ENCODE measurements at regions not wholly inside any gene's neighbourhood (a gene's known extent, or its start where the extent isn't known, plus 50 kb on each side); places are given as distances from the start of the nearest gene placed in this dataset.

DNA sequence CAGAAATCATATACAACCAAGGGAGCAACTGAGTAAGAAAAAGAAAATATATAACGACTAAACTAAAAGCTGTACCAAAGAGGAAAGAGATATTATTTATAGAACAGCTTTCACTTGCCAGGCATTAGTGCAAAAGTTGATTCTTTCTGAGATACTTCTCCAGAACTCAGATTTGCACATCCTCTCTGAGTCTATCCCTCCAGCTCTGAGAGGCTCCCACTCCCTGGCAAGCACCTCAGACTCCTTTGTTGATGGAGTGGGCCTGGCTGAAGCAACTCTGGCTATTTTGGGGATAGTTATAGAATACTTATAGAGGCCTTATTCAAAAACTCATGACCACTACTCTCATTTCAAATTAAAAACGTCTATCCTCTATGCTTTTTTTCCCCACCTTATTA lies 501.6 kb upstream of the TNP1 start:
- H3K27ac ChIP-seq: no peak overlapping the region
- H3K27me3 ChIP-seq: no peaks in the 10 kb centered on the region
- no peaks in the 10 kb centered on the region for H3K36me3 ChIP-seq
- no peaks in the 10 kb centered on the region for H3K4me1 ChIP-seq
- 47% methylated on average over 2 of the region's 2 CpGs for WGBS (ENCODE audit: insufficient coverage, low coverage, low lambda C conversion rate, missing lambda C conversion rate)
- intact Hi-C loops (cut with DNase I): no loop called here
- no peak for ATAC-seq
- no peak for DNase-seq
- no peak overlapping the region for H3K4me3 ChIP-seq
- TF ChIP-seq, protein P1, sequence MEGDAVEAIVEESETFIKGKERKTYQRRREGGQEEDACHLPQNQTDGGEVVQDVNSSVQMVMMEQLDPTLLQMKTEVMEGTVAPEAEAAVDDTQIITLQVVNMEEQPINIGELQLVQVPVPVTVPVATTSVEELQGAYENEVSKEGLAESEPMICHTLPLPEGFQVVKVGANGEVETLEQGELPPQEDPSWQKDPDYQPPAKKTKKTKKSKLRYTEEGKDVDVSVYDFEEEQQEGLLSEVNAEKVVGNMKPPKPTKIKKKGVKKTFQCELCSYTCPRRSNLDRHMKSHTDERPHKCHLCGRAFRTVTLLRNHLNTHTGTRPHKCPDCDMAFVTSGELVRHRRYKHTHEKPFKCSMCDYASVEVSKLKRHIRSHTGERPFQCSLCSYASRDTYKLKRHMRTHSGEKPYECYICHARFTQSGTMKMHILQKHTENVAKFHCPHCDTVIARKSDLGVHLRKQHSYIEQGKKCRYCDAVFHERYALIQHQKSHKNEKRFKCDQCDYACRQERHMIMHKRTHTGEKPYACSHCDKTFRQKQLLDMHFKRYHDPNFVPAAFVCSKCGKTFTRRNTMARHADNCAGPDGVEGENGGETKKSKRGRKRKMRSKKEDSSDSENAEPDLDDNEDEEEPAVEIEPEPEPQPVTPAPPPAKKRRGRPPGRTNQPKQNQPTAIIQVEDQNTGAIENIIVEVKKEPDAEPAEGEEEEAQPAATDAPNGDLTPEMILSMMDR (IDR thresholded peaks at IDR 0.05): no peak
- TF ChIP-seq POLR2A (IDR thresholded peaks at IDR 0.05): no peak
- no peaks in the 10 kb centered on the region for H3K9me3 ChIP-seq

DNA sequence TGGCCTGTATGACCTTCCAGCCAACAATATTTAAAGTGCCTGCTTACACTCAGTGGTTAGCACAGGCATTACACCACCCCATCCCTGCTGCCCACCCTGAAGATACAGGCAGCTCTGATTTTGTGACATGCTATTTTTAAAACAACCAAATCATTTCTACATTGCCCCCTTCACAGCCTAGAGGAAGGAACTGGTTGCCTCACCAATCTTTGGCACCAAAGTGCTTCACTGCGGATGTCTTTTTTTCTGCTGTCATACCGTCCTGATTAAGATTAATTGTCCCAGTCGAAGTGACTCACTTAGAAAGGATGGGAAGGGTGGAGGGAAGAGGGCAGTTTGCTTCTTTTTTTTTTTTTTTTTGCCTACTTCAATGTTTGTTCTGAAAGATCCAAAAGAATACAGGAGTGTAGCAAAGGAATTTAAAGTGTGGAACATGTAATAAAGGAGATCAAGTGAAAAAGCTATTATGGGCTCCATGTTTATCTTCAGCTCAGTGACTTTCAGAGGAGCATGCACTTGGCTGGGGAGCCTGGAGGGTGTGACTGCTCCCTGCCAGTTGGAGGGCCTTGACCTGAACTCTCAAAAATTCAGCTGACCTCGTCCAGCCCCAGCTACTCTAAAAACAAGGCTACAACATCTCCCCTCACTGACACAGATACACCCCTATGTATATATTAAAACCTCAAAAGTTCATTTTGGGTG lies 501.1 kb upstream of the TNP1 start:
- Histone ChIP-seq H3K27ac (no peak overlapping the region), H3K9me3 (no peaks in the 10 kb centered on the region), H3K4me3 (no peak overlapping the region), H3K27me3 (no peaks in the 10 kb centered on the region), H3K4me1 (no peaks in the 10 kb centered on the region), H3K36me3 (no peaks in the 10 kb centered on the region)
- ATAC-seq: peak in 1 of 4 donors; percentile 30
- 15% methylated on average over 4 of the region's 4 CpGs for WGBS (ENCODE audit: insufficient coverage, low coverage, low lambda C conversion rate, missing lambda C conversion rate)
- intact Hi-C loops (cut with DNase I): no loop called here
- DNase-seq: no peak
- no peak for TF ChIP-seq POLR2A (IDR thresholded peaks at IDR 0.05)
- TF ChIP-seq, protein P1 (IDR thresholded peaks at IDR 0.05): no peak

DNA sequence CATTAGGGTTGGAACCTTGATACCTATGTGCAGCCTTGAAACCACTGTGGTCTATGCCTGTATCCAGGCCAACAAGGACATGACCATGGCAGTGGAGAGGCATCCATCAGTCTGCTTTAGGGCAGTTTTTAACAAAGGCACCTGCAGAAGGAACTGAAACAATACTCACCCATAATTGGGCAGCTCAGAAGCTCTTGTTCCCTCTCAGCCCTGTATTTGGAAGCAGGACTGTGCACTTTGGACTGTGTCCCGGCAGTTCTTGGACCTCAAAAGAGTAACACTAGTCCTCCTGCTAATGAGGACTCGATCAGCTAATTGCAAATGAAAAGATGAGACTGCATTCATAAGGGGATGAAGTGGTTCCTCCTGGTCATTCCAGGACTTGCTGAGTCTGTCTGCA lies 500.2 kb upstream of the TNP1 start:
- TF ChIP-seq, protein P1 (IDR thresholded peaks at IDR 0.05): no peak
- no peak for TF ChIP-seq POLR2A (IDR thresholded peaks at IDR 0.05)
- H3K27me3 ChIP-seq: no peaks in the 10 kb centered on the region
- no peaks in the 10 kb centered on the region for H3K4me1 ChIP-seq
- no peak overlapping the region for H3K4me3 ChIP-seq
- no peak overlapping the region for H3K27ac ChIP-seq
- ATAC-seq (no peak), DNase-seq (no peak)
- WGBS (ENCODE audit: insufficient coverage, low coverage, low lambda C conversion rate, missing lambda C conversion rate): 31% methylated on average over 2 of the region's 2 CpGs
- intact Hi-C loops (cut with DNase I): no loop called here
- H3K9me3 ChIP-seq: no peaks in the 10 kb centered on the region
- no peaks in the 10 kb centered on the region for H3K36me3 ChIP-seq

DNA sequence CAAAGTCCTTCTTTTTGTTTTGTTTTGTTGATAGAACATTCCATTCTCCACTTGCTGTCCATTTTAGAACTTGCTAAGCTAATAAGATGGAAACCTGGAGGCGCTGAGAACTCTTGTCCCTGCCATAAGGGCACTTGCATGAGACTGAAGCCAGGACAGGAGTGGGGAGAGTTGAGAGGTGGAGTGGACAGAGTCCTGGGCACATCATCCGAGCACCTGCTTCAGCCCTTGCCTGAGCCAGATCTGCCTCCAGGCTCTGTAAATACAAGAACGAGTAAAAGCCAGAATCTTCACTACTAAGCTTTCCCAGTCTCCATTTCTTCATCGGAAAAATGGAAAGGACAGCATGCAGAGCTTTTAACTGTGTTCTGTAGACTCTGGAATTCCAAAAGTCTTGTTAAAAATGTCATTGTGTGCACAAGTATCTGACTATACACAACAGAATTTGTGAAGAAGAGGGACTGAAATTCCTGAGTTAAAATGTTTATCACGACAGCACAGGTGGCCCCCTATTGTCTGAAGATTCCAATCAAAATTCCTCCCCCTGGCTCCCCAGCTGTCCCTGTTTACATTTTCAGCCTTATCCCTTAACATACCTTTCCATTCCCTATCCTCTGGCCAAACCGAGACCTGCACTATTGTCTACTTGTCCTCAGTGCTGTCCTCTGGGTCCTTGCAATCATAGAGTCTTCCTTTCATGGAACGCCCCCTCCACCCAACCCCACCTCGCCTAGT lies 498.2 kb upstream of the TNP1 start:
- ATAC-seq: no peak
- no peaks in the 10 kb centered on the region for H3K4me1 ChIP-seq
- no peaks in the 10 kb centered on the region for H3K27me3 ChIP-seq
- TF ChIP-seq, protein P1 (IDR thresholded peaks at IDR 0.05): no peak
- no peak for TF ChIP-seq POLR2A (IDR thresholded peaks at IDR 0.05)
- no peaks in the 10 kb centered on the region for H3K9me3 ChIP-seq
- no peak for DNase-seq
- H3K4me3 ChIP-seq: no peak overlapping the region
- intact Hi-C loops (cut with DNase I): no loop called here
- no peak overlapping the region for H3K27ac ChIP-seq
- 50% methylated on average over 8 of the region's 8 CpGs for WGBS (ENCODE audit: insufficient coverage, low coverage, low lambda C conversion rate, missing lambda C conversion rate)
- no peaks in the 10 kb centered on the region for H3K36me3 ChIP-seq
